ENCODE measurements at regions not wholly inside any gene's neighbourhood (a gene's known extent, or its start where the extent isn't known, plus 50 kb on each side); places are given as distances from the start of the nearest gene placed in this dataset.

DNA sequence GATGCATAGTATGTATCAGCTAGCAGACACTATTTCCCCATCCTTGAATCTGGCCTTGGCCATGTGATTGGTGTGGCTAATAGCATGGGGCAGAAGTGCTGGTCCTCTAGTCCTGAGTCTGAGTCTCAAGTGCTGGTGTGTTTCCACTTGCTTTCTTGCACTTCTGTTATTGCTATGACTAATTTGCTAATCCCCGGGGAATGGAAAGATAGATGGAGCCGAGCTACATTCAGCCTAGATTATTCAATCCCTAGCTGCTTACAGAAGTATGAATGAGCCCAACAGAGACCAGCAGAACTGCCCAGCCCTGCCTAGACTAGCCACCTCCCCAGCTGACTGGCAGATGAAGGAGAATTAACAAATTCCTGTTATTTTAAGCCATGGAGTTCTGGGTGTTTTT lies 53.2 kb upstream of the SYPL1 start:
- in situ Hi-C loops (cut with HindIII; ENCODE audit: extremely low pct_ligation_motif_present, low pct_unique_long_range_greater_than_20kb): no loop called here
- intact Hi-C loops (cut with micrococcal nuclease; ENCODE audit: unreplicated experiment): loop anchor here (10.0 kb wide), 1 partner anchor 511 kb away; no protein-coding TSS in a partner anchor
- Histone ChIP-seq H3K4me1 (ENCODE audit: insufficient read depth, low read length) (no peaks in the 10 kb centered on the region), H3K79me2 (ENCODE audit: insufficient read depth, low read length) (no peaks in the 10 kb centered on the region), H3K4me2 (ENCODE audit: low read depth, low read length) (no peak overlapping the region), H3K27me3 (ENCODE audit: control insufficient read depth in 1 of 2, insufficient read depth in 2 of 2, low read length in 2 of 2) (peaks cover 0 to 12% of the 10 kb centered on the region in 2 experiments; a peak in 2 of 5 replicates), H4K20me1 (ENCODE audit: insufficient read depth, low read length) (no peaks in the 10 kb centered on the region), H3K4me3 (replicated peaks in 1 of 3; ENCODE audit: insufficient read depth in 1 of 3, low read depth in 2 of 3, low read length in 3 of 3) (no peak overlapping the region), H3K36me3 (replicated peaks in 1 of 2; ENCODE audit: control insufficient read depth in 1 of 2, insufficient read depth in 2 of 2, low read length in 2 of 2) (no peaks in the 10 kb centered on the region), H2AFZ (ENCODE audit: low read length) (no peak overlapping the region), H3K27ac (ENCODE audit: extremely low read length, insufficient read depth, low read length) (no peak overlapping the region), H3K9ac (ENCODE audit: insufficient read depth, low read depth, low read length) (no peak overlapping the region), H3K9me3 (ENCODE audit: low read length) (peaks cover 6% of the 10 kb centered on the region; the same call in 1 of the 2 replicates)
- FAIRE-seq: no peak
- no peak for ATAC-seq
- no peak for DNase-seq (ENCODE audit: low spot score)
- CTCF ChIA-PET (ENCODE audit: low intra/inter-chr PET ratio, low total read pairs): no interaction called here
- 6% methylated on average over 2 of the region's 2 CpGs for WGBS (ENCODE audit: low lambda C conversion rate)
- no TSS peak for BruUV-seq (replicated peaks)
- POLR2A ChIA-PET: interaction anchor here (0.6 kb wide), 1 partner anchor 11 kb away, joined by 3 read pairs; no protein-coding TSS in a partner anchor
- TF ChIP-seq CREM (IDR thresholded peaks at IDR 0.05) (no peak), CREM (CRISPR knock-in tag; IDR thresholded peaks at IDR 0.05) (no peak), ZNF530 (CRISPR knock-in tag; IDR thresholded peaks at IDR 0.05; ENCODE audit: low read depth) (no peak), PCBP1 (IDR thresholded peaks at IDR 0.05; ENCODE audit: borderline replicate concordance, low read depth, low read length) (no peak), RFX5 (IDR thresholded peaks at IDR 0.05; ENCODE audit: low read depth, low read length) (no peak), XBP1 (CRISPR knock-in tag; IDR thresholded peaks at IDR 0.05) (no peak), BHLHE40 (IDR thresholded peaks at IDR 0.05; ENCODE audit: low read length) (no peak), SNAI1 (CRISPR knock-in tag; IDR thresholded peaks at IDR 0.05; ENCODE audit: borderline replicate concordance) (no peak), ZNF12 (CRISPR knock-in tag; IDR thresholded peaks at IDR 0.05) (no peak)
- TF ChIP-seq, protein P1, sequence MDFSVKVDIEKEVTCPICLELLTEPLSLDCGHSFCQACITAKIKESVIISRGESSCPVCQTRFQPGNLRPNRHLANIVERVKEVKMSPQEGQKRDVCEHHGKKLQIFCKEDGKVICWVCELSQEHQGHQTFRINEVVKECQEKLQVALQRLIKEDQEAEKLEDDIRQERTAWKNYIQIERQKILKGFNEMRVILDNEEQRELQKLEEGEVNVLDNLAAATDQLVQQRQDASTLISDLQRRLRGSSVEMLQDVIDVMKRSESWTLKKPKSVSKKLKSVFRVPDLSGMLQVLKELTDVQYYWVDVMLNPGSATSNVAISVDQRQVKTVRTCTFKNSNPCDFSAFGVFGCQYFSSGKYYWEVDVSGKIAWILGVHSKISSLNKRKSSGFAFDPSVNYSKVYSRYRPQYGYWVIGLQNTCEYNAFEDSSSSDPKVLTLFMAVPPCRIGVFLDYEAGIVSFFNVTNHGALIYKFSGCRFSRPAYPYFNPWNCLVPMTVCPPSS (IDR thresholded peaks at IDR 0.05): no peak
- TF ChIP-seq, protein P2, sequence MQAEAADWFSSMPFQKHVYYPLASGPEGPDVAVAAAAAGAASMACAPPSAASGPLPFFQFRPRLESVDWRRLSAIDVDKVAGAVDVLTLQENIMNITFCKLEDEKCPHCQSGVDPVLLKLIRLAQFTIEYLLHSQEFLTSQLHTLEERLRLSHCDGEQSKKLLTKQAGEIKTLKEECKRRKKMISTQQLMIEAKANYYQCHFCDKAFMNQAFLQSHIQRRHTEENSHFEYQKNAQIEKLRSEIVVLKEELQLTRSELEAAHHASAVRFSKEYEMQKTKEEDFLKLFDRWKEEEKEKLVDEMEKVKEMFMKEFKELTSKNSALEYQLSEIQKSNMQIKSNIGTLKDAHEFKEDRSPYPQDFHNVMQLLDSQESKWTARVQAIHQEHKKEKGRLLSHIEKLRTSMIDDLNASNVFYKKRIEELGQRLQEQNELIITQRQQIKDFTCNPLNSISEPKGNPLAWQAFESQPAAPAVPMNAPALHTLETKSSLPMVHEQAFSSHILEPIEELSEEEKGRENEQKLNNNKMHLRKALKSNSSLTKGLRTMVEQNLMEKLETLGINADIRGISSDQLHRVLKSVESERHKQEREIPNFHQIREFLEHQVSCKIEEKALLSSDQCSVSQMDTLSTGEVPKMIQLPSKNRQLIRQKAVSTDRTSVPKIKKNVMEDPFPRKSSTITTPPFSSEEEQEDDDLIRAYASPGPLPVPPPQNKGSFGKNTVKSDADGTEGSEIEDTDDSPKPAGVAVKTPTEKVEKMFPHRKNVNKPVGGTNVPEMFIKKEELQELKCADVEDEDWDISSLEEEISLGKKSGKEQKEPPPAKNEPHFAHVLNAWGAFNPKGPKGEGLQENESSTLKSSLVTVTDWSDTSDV (CRISPR knock-in tag; IDR thresholded peaks at IDR 0.05): no peak
- TF ChIP-seq, protein P3, sequence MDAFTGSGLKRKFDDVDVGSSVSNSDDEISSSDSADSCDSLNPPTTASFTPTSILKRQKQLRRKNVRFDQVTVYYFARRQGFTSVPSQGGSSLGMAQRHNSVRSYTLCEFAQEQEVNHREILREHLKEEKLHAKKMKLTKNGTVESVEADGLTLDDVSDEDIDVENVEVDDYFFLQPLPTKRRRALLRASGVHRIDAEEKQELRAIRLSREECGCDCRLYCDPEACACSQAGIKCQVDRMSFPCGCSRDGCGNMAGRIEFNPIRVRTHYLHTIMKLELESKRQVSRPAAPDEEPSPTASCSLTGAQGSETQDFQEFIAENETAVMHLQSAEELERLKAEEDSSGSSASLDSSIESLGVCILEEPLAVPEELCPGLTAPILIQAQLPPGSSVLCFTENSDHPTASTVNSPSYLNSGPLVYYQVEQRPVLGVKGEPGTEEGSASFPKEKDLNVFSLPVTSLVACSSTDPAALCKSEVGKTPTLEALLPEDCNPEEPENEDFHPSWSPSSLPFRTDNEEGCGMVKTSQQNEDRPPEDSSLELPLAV (CRISPR knock-in tag; conservative IDR thresholded peaks at IDR 0.05; ENCODE audit: low read depth): no peak

Measured in HepG2 (cell line).